ENCODE measurements at regions not wholly inside any gene's neighbourhood (a gene's known extent, or its start where the extent isn't known, plus 50 kb on each side); places are given as distances from the start of the nearest gene placed in this dataset.
"Not testable (repeated sequence)": the region's sequence is repeated elsewhere in the genome, so short reads cannot be mapped to it uniquely, and the experiment has no call there.

DNA sequence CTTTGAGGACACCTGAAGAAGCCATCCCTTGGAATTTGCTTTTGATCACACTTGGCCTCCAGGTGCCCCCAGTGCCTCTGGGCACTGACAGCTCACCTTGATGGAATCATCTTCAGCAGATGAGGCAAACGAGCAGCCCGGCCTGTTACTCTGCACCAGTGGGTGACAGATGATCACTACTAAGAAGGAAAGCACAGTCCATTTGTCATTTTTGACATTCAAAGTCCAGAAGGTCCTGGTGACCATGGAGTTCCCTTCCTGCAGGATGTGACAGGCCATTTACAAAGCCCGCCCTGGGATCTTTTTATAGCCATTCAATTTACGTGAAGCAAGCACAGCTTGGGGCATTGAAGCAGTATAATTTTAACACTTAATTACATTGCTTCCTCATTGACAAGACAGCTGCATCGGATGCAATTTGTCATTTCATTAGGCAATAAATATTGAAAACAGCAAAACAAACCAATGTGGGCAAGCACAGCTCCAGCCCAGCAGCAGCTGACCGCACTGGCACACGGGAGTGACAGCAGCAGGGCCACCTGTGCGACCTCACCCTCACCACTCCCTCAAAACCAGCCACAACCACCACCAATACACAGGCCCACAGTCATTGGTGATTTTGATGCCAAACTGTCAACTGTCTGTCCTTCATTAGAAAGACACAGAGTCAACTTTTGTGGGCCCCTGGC lies 76.0 kb upstream of the SLC66A3 start:
- Histone ChIP-seq H3K27ac (no peak overlapping the region), H3K27me3 (no peaks in the 10 kb centered on the region), H3K36me3 (no peaks in the 10 kb centered on the region), H3K4me1 (no peaks in the 10 kb centered on the region), H3K4me3 (no peak overlapping the region), H3K9me3 (no peaks in the 10 kb centered on the region)
- TF ChIP-seq POLR2AphosphoS5 (IDR thresholded peaks at IDR 0.05; ENCODE audit: insufficient read depth in 1 of 2, low read depth in 1 of 2) (no peak), POLR2A (IDR thresholded peaks at IDR 0.05) (no peak)
- TF ChIP-seq, protein P1, sequence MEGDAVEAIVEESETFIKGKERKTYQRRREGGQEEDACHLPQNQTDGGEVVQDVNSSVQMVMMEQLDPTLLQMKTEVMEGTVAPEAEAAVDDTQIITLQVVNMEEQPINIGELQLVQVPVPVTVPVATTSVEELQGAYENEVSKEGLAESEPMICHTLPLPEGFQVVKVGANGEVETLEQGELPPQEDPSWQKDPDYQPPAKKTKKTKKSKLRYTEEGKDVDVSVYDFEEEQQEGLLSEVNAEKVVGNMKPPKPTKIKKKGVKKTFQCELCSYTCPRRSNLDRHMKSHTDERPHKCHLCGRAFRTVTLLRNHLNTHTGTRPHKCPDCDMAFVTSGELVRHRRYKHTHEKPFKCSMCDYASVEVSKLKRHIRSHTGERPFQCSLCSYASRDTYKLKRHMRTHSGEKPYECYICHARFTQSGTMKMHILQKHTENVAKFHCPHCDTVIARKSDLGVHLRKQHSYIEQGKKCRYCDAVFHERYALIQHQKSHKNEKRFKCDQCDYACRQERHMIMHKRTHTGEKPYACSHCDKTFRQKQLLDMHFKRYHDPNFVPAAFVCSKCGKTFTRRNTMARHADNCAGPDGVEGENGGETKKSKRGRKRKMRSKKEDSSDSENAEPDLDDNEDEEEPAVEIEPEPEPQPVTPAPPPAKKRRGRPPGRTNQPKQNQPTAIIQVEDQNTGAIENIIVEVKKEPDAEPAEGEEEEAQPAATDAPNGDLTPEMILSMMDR (IDR thresholded peaks at IDR 0.05), result no peak
- intact Hi-C loops (cut with DNase I), result no loop called here
- no peak for DNase-seq (ENCODE audit: extremely low spot score in 2 of 2)

DNA sequence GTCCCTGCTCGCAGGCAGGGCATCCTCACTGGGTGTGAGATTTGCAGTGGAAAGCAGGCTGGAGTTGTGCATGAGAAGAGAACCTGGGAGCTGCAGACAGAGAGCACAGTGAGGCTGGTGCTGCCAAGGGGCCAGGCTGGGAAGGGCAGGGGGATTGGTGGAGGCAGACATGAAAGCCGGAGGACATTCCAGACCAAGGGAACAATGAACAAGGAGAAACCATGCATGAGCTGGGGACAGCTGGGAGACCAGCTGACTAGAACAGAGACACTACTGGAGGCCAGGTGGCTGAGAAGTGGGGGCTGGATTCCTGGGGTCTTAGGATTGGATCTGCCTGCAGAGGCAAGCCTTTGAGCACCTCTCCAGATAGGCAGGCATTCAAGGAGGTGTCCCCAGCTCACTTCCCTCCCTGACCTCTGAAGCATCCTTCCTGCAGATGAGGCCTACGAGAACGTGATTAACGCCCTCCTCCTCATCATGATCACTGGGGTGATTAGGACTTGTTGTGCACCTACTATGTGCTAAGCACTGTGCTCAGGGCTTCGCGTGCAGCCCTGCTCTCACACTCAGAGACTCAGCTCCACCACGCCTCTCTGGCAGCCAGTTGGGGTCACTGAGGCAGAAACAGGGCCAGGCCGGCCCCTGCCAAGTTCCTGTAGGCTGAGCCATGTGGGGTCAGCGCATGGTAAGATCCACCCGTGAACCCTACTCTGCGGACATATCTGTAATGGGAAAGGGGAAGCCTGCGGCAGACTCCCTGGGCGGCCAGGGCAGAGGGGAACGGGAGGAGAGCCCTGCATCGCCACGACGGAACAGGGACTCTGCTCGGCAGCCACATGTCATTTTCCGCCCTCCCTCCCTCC lies 74.8 kb upstream of the SLC66A3 start:
- Histone ChIP-seq H3K4me1 (no peaks in the 10 kb centered on the region), H3K9me3 (no peaks in the 10 kb centered on the region), H3K4me3 (no peak overlapping the region), H3K36me3 (no peaks in the 10 kb centered on the region), H3K27ac (no peak overlapping the region), H3K27me3 (no peaks in the 10 kb centered on the region)
- intact Hi-C loops (cut with DNase I), result no loop called here
- TF ChIP-seq POLR2A (IDR thresholded peaks at IDR 0.05) (no peak), POLR2AphosphoS5 (IDR thresholded peaks at IDR 0.05; ENCODE audit: insufficient read depth in 1 of 2, low read depth in 1 of 2) (no peak)
- TF ChIP-seq, protein P1 (IDR thresholded peaks at IDR 0.05), result no peak
- DNase-seq (ENCODE audit: extremely low spot score in 2 of 2), result peak in 1 of 2 donors; percentile 64

DNA sequence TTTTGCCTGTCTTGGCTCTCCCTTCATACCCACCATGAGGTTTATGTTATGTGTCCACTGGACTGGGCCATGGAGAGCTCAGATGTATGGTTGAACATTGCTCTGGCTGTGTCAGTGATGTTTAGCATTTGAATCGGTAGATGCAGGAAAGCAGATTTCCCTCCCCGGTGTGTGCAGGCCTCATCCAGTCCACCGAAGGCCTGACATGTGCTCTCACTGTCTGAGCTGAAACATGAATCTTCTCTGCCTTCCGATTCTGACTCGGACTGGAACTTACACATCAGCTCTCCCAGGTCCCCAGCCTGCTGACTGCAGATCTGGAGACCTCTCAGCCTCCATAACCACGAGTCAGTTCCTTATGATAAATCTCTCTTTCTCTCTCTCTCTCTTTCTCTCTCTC lies 72.4 kb upstream of the SLC66A3 start:
- TF ChIP-seq POLR2A (IDR thresholded peaks at IDR 0.05) (no peak), POLR2AphosphoS5 (IDR thresholded peaks at IDR 0.05; ENCODE audit: insufficient read depth in 1 of 2, low read depth in 1 of 2) (no peak)
- TF ChIP-seq, protein P1 (IDR thresholded peaks at IDR 0.05), result no peak
- Histone ChIP-seq H3K36me3 (no peaks in the 10 kb centered on the region), H3K27ac (no peak overlapping the region), H3K4me3 (no peak overlapping the region), H3K4me1 (no peaks in the 10 kb centered on the region), H3K9me3 (no peaks in the 10 kb centered on the region), H3K27me3 (no peaks in the 10 kb centered on the region)
- DNase-seq (ENCODE audit: extremely low spot score in 2 of 2), result peak in 1 of 2 donors; percentile 69
- intact Hi-C loops (cut with DNase I), result no loop called here

DNA sequence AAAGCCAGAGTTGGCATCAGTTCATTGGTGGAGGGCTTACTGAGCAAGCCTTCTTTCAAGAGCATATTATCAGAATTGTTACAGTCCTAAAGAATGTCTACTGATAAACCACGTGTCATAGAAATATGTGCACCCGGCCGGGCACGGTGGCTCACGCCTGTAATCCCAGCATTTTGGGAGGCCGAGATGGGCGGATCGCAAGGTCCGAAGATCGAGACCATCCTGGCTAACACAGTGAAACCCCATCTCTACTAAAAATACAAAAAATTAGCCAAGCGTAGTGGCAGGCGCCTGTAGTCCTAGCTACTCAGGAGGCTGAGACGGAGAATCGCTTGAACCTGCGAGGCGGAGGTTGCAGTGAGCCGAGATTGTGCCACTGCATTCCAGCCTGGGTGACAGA lies 66.4 kb upstream of the SLC66A3 start:
- DNase-seq (ENCODE audit: extremely low spot score in 2 of 2); H3K27ac ChIP-seq; H3K4me3 ChIP-seq; intact Hi-C loops (cut with DNase I); H3K27me3 ChIP-seq; H3K9me3 ChIP-seq; H3K36me3 ChIP-seq; H3K4me1 ChIP-seq: not testable (repeated sequence)

DNA sequence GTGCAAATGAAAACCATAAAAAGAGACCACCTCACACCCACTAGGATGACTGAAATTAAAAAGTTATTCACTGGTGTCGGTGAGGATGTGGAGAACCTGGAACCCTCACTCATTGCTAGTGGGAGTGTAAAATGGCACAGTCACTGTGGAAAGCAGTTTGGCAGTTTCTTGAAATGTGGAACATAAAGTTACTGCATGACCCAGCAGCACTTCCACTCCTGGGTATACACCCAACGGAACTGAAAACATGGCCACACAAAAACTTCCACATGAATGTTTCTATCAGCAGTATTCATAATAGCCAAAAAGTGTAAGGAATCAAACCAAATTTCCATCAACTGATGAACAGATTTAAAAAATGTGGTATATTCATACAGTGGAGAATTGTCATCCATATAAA lies 65.1 kb upstream of the SLC66A3 start:
- H3K4me3 ChIP-seq, result no peak overlapping the region
- no peaks in the 10 kb centered on the region for H3K27me3 ChIP-seq
- intact Hi-C loops (cut with DNase I), result no loop called here
- no peaks in the 10 kb centered on the region for H3K9me3 ChIP-seq
- H3K4me1 ChIP-seq, result no peaks in the 10 kb centered on the region
- no peak overlapping the region for H3K27ac ChIP-seq
- no peaks in the 10 kb centered on the region for H3K36me3 ChIP-seq
- TF ChIP-seq POLR2AphosphoS5 (IDR thresholded peaks at IDR 0.05; ENCODE audit: insufficient read depth in 1 of 2, low read depth in 1 of 2) (no peak), POLR2A (IDR thresholded peaks at IDR 0.05) (no peak)
- TF ChIP-seq, protein P1 (IDR thresholded peaks at IDR 0.05), result no peak
- peak; percentile 16 to 40 for DNase-seq (ENCODE audit: extremely low spot score in 2 of 2)
